DOHH2 (cell line): ENCODE measurements at regions not wholly inside any gene's neighbourhood (a gene's known extent, or its start where the extent isn't known, plus 50 kb on each side); places are given as distances from the start of the nearest gene placed in this dataset.

Experiments
- EZH2phosphoT487 ChIP-seq: fragments of 200-600 bp; sonication (generic); IDR thresholded peaks from 2 replicates; pipeline ENCODE4 v1.6.1; 2017; ENCODE audit warnings: borderline replicate concordance, mild to moderate bottlenecking, antibody characterized with exemption, low read length, moderate library complexity, mixed read lengths
- TF ChIP-seq, protein P1 (sequence below): fragments of 200-600 bp; sonication (generic); IDR thresholded peaks from one replicate; pipeline ENCODE4 v1.5.1; 2014; ENCODE audit warnings: antibody characterized with exemption, mild to moderate bottlenecking, low read depth, low read length; ENCODE audit not compliant: poor library complexity, severe bottlenecking

DNA sequence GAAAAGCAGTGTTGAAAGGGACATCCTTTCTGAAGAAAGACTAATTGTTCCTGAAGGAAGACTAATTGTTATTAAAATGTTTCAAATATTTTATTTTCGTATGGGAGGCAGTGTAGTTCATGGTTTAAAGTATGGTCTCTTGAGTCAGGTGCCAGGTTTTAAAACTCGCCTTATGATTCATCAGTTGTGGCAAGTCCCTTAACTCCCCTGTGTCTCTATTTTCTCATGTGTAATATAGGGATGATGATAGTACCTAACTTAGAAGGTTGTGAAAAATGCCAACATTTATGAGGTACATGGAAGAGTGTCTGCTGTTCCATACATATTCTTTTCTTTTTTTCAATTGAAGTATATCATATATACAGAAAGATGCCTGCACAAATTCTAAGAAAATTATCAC is 414.2 kb upstream of the DIPK2B start:
- TF ChIP-seq, protein P1, sequence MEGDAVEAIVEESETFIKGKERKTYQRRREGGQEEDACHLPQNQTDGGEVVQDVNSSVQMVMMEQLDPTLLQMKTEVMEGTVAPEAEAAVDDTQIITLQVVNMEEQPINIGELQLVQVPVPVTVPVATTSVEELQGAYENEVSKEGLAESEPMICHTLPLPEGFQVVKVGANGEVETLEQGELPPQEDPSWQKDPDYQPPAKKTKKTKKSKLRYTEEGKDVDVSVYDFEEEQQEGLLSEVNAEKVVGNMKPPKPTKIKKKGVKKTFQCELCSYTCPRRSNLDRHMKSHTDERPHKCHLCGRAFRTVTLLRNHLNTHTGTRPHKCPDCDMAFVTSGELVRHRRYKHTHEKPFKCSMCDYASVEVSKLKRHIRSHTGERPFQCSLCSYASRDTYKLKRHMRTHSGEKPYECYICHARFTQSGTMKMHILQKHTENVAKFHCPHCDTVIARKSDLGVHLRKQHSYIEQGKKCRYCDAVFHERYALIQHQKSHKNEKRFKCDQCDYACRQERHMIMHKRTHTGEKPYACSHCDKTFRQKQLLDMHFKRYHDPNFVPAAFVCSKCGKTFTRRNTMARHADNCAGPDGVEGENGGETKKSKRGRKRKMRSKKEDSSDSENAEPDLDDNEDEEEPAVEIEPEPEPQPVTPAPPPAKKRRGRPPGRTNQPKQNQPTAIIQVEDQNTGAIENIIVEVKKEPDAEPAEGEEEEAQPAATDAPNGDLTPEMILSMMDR: no peak
- no peak for TF ChIP-seq EZH2phosphoT487
